GM12873 (cell line): ENCODE measurements at regions not wholly inside any gene's neighbourhood (a gene's known extent, or its start where the extent isn't known, plus 50 kb on each side); places are given as distances from the start of the nearest gene placed in this dataset.

Source experiments
- TF ChIP-seq, protein P1 (sequence below): IDR thresholded peaks from 2 replicates; pipeline ENCODE4 v1.5.1; 2012; ENCODE audit warnings: low read depth, mild to moderate bottlenecking, moderate library complexity, low read length, control low read depth; ENCODE audit not compliant: insufficient read depth; ENCODE audit errors: missing control alignments

DNA sequence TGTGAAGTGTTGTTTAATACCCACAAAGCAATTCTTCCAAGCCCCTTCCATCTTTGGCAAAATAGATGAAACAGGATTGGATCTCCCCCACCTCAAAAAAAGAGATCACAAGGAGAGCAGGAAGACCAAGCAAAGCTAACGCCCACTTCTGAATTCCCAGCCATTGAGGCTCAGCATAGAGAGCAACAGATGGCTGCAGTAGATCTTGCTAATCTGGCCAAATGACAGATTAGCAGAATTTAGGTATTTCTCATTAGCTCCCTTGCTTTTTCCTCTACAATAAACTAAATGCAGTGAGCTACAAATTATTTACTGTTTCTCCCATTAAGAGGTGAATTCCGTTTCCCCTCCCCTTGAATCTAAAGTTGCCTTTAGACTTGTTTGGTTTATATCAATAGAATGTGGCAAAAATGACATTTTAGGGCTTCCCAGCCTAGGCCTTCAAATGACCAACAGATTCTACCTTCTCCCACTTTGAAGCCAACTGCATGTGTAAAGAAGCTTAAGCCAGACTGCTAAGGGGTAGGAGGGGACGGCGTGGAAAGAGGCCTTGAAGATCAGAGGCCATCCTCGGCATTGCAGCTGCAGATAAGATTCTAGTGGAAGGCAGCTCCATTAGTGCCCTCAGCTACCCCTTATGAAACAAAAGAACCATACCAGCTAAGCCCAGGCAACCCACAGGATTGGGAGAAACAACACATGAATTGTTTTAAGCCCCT is 56.8 kb upstream of the CPEB4 start:
- TF ChIP-seq, protein P1, sequence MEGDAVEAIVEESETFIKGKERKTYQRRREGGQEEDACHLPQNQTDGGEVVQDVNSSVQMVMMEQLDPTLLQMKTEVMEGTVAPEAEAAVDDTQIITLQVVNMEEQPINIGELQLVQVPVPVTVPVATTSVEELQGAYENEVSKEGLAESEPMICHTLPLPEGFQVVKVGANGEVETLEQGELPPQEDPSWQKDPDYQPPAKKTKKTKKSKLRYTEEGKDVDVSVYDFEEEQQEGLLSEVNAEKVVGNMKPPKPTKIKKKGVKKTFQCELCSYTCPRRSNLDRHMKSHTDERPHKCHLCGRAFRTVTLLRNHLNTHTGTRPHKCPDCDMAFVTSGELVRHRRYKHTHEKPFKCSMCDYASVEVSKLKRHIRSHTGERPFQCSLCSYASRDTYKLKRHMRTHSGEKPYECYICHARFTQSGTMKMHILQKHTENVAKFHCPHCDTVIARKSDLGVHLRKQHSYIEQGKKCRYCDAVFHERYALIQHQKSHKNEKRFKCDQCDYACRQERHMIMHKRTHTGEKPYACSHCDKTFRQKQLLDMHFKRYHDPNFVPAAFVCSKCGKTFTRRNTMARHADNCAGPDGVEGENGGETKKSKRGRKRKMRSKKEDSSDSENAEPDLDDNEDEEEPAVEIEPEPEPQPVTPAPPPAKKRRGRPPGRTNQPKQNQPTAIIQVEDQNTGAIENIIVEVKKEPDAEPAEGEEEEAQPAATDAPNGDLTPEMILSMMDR: peak; percentile 32

DNA sequence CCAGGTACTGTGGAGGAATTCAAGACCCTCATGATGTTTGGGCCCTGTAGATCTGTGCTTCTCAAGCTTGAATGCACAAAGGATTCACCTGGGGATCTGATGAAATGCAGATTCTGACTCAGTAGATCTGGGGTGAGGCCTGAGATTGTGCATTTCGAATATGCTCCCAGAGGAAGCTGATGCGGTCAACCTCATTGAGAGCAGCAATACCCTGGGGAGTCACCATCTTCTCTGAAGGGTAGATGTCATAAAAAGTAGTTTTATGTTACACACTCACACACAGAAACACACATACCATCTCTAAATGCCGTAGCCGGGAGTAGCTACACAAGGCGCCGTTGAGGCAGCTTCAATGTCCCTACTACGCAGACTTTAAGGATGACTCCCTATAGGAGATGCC is 55.8 kb upstream of the CPEB4 start:
- TF ChIP-seq, protein P1: no peak

DNA sequence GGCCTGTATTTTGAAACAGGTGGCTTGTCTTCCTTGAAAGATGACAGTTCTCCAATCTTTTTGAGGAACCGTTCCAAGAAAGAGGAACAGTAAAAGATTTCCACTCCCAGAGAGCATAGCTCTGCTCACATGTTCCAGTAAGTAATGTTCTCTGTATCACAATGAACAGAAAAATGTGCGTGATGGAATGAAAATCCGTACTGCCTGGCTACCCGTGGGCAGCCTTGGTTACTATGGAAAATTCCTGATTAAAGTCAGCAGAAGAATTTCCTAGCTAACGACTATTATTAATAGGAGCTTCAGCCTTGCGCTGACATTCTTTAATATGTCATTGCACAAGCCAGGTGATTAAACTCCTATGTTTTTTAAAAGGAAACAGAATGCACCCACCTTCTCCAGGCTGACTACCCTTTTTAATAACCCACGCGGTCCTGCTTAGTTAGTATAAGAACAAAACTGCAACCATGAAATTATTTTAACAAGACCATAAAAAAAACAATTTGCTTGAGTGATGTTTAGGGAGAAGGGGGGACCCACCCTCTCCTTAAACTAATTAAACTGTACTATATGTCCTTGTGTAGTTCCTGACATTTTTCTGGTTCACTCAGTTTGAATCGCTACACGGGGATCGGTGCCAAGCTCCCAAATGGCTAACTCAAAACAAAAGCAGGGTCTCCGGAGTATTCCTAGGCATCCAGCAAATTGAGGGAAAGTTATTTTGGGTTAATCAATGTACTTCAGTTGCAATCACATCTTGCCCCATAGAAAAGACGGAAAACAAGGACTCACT is 54.8 kb upstream of the CPEB4 start:
- TF ChIP-seq, protein P1: no peak

DNA sequence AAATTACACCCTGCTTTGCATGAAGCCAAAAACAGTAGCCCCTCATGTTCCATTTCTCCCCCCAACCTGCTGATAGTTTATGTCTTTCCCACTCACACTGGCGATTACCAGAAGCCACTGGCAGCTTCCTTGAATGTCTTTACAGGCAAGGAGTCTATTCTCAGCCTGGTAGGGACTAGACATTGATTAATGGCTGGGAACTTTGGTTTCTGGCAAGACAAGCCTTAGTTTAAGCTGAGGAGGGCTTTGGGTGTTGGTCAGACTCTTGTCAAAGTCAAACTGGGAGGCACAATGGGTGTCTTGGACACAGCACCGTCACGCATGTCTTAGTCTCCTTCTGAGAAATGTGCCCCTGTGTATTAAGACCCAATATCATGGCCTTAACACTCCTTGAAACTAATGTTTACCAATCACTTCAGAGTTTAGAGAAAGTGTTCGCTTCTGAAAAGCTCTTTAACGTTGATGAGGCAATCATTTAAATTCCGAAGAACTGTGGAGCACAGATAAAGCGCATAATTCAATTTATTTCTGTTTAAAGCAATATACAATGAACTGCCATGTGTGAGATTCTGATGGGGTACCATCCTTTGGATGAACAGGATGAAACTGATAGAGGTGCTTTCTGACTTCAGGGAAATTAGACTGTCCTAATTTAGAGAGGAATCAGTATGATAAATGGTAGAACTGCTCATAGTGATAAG is 53.9 kb upstream of the CPEB4 start:
- TF ChIP-seq, protein P1: no peak

DNA sequence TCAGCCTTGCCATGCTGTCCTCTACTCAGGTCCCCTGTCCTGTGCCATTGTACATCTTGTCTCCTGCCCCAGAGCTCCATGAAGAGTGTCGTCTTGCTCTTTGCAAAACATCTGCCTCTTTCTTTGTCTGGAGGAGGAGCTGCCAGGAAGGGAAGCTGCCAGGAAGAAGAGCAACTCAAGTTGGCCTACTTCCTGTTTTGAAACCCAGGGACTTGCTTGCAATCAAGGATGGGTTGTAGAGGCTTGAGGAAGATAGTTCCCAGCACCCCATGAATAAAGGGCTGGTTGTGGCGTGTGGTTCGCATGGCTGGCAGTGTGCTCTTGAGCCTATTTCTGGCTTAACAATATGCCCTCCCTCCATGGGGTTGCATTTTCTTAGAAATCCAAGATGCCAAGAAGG is 53.0 kb upstream of the CPEB4 start:
- TF ChIP-seq, protein P1: no peak

DNA sequence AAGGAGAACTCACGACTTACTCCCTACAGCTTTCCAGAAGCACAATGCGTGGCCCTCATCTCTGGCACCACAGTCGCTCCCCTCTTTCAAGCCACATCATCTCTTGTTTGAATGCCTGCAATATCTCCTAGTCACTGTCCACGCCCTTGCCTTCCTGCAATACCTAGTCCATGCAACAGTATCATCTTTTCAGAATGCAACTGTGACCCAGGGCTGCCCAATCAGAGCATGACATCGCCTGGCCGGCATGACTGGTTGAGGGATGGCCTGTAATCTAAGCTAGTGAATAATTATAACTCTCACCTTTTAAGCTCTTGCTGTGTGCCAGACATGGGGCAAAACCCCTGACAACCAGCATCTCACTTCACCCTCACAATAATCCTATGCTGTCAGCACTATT is 52.5 kb upstream of the CPEB4 start:
- TF ChIP-seq, protein P1: no peak

DNA sequence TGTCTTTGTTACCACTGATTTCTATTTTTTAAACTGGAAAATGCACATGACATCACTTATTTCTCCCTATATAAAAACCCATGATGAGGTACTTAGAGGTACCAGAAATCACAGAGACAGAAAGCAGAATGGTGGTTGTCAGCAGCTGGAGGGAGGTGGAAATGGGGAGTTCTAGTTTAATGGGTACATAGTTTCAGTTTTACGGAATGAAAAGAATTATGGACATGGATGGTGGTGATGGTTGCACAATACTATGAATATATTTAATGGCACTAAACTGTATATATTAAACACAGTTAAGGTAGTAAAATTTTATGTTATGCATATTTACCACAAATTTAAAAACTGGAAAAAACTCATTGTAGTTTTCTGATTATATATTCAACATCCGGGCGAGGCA is 50.5 kb upstream of the CPEB4 start:
- TF ChIP-seq, protein P1: no peak
